ENCODE measurements at regions not wholly inside any gene's neighbourhood (a gene's known extent, or its start where the extent isn't known, plus 50 kb on each side); places are given as distances from the start of the nearest gene placed in this dataset.

GRCh38 chr1:209363112-209363511, 220.4 kb upstream of the CAMK1G start:
- no peak for DNase-seq (ENCODE audit: low read depth)
- TF ChIP-seq CTCF (IDR thresholded peaks at IDR 0.05; ENCODE audit: control insufficient read depth, insufficient read depth, low read depth, low read length, missing control alignments), result no peak
- no peak overlapping the region for H3K4me3 ChIP-seq (ENCODE audit: control insufficient read depth, low read depth, low read length)

GRCh38 chr1:209364716-209365115, 218.8 kb upstream of the CAMK1G start:
- H3K4me3 ChIP-seq (ENCODE audit: control insufficient read depth, low read depth, low read length), result no peak overlapping the region
- TF ChIP-seq CTCF (IDR thresholded peaks at IDR 0.05; ENCODE audit: control insufficient read depth, insufficient read depth, low read depth, low read length, missing control alignments), result no peak
- no peak for DNase-seq (ENCODE audit: low read depth)

GRCh38 chr1:209367061-209367772, 216.3 kb upstream of the CAMK1G start:
- peak; percentile 5 for DNase-seq (ENCODE audit: low read depth)
- no peak overlapping the region for H3K4me3 ChIP-seq (ENCODE audit: control insufficient read depth, low read depth, low read length)
- no peak for TF ChIP-seq CTCF (IDR thresholded peaks at IDR 0.05; ENCODE audit: control insufficient read depth, insufficient read depth, low read depth, low read length, missing control alignments)

GRCh38 chr1:209368864-209369598, 214.5 kb upstream of the CAMK1G start:
- H3K4me3 ChIP-seq (ENCODE audit: control insufficient read depth, low read depth, low read length), result no peak overlapping the region
- DNase-seq (ENCODE audit: low read depth), result peak; percentile 69
- TF ChIP-seq CTCF (IDR thresholded peaks at IDR 0.05; ENCODE audit: control insufficient read depth, insufficient read depth, low read depth, low read length, missing control alignments), result no peak

- TF ChIP-seq CTCF (IDR thresholded peaks at IDR 0.05; ENCODE audit: control insufficient read depth, insufficient read depth, low read depth, low read length, missing control alignments), result no peak
- H3K4me3 ChIP-seq (ENCODE audit: control insufficient read depth, low read depth, low read length), result no peak overlapping the region
- no peak for DNase-seq (ENCODE audit: low read depth)
These were observed 213.1 kb upstream of the CAMK1G start for GRCh38 chr1:209370241-209370995.

GRCh38 chr1:209375097-209375496, 208.4 kb upstream of the CAMK1G start:
- no peak for DNase-seq (ENCODE audit: low read depth)
- no peak for TF ChIP-seq CTCF (IDR thresholded peaks at IDR 0.05; ENCODE audit: control insufficient read depth, insufficient read depth, low read depth, low read length, missing control alignments)
- no peak overlapping the region for H3K4me3 ChIP-seq (ENCODE audit: control insufficient read depth, low read depth, low read length)

Data from AG09309 (cell line).